HEK293 (cell line): ENCODE measurements at regions not wholly inside any gene's neighbourhood (a gene's known extent, or its start where the extent isn't known, plus 50 kb on each side); places are given as distances from the start of the nearest gene placed in this dataset.

Source experiments
- CTCF ChIA-PET: fragments of 350-600 bp; formaldehyde crosslinking; extraction: SDS; loops from one replicate; lab custom pipeline; 2021; ENCODE audit warnings: antibody characterized with exemption; lab: Yijun Ruan, JAX
- POLR2A ChIA-PET: fragments of 300-600 bp; formaldehyde crosslinking; extraction: SDS; loops from one replicate; lab custom pipeline; 2020; ENCODE audit warnings: antibody characterized with exemption, inconsistent platforms; lab: Yijun Ruan, JAX
- H3K27ac ChIP-seq: fragments of 200-500 bp; sonication (Bioruptor generic); 2 replicates; pipeline ENCODE4 v1.5.1; 2014; ENCODE audit warnings: low read depth, low read length, control low read depth, inconsistent platforms; ENCODE audit errors: extremely low read depth
- H3K36me3 ChIP-seq, 2 experiments: fragments of 200-500 bp in 1 of 2; sonication (Bioruptor generic) in 1 of 2; 1 replicate in 1 of 2; 2 replicates in 1 of 2; pipeline ENCODE4 v1.5.1; 2014 to 2017; ENCODE audit warnings: inconsistent platforms in 2 of 2, low read length in 2 of 2; ENCODE audit not compliant: control insufficient read depth in 2 of 2, insufficient read depth in 1 of 2
- H3K4me1 ChIP-seq: fragments of 200-500 bp; sonication (Bioruptor generic); 2 replicates; pipeline ENCODE4 v1.5.1; 2014; ENCODE audit warnings: mild to moderate bottlenecking, low read length, inconsistent platforms; ENCODE audit not compliant: control insufficient read depth, insufficient read depth
- H3K4me3 ChIP-seq: 2 replicates; pipeline ENCODE4 v1.5.1; 2011; ENCODE audit warnings: low read depth, mild to moderate bottlenecking, control low read depth, low read length, moderate library complexity
- H3K9me3 ChIP-seq: fragments of 200-500 bp; sonication (Bioruptor generic); 2 replicates; pipeline ENCODE4 v1.5.1; 2014; ENCODE audit warnings: low read depth, low read length, inconsistent platforms; ENCODE audit not compliant: control insufficient read depth, insufficient read depth
- GLIS1 ChIP-seq: fragments of 450-650 bp; formaldehyde crosslinking; IDR thresholded peaks from 2 replicates; pipeline ENCODE4 v1.5.1; 2016; ENCODE audit warnings: missing biosample characterization, missing genetic modification characterization
- IKZF3 ChIP-seq: fragments of 450-650 bp; IDR thresholded peaks from 2 replicates; pipeline ENCODE4 v1.5.0; 2018; ENCODE audit warnings: missing biosample characterization, mild to moderate bottlenecking, missing genetic modification characterization, moderate library complexity
- KLF7 ChIP-seq: fragments of 450-650 bp; formaldehyde crosslinking; IDR thresholded peaks from 2 replicates; pipeline ENCODE4 v1.5.1; 2016; ENCODE audit warnings: missing biosample characterization, missing genetic modification characterization, borderline replicate concordance
- MYNN ChIP-seq: fragments of 450-650 bp; formaldehyde crosslinking; IDR thresholded peaks from 2 replicates; pipeline ENCODE4 v1.5.1; 2016; ENCODE audit warnings: missing biosample characterization, missing genetic modification characterization, borderline replicate concordance
- OVOL3 ChIP-seq: fragments of 450-650 bp; formaldehyde crosslinking; IDR thresholded peaks from 2 replicates; pipeline ENCODE4 v1.5.1; 2016; ENCODE audit warnings: missing biosample characterization, missing genetic modification characterization
- PBX3 ChIP-seq: sonication (generic); formaldehyde crosslinking; IDR thresholded peaks from 2 replicates; pipeline ENCODE4 v1.8.1; 2022; ENCODE audit warnings: mild to moderate bottlenecking, moderate library complexity, missing genetic modification reagents
- SCRT2 ChIP-seq: fragments of 450-650 bp; formaldehyde crosslinking; IDR thresholded peaks from 2 replicates; pipeline ENCODE4 v1.5.1; 2016; ENCODE audit warnings: missing biosample characterization, missing genetic modification characterization
- TRIM28 ChIP-seq: IDR thresholded peaks from 2 replicates; pipeline ENCODE4 v1.6.1; 2011; ENCODE audit warnings: low read length, control low read depth, borderline replicate concordance
- ZBTB11 ChIP-seq: fragments of 450-650 bp; formaldehyde crosslinking; conservative IDR thresholded peaks from 2 replicates; pipeline ENCODE4 v1.5.1; 2016; ENCODE audit warnings: low read depth, missing biosample characterization, missing genetic modification characterization
- ZNF10 ChIP-seq: fragments of 450-650 bp; formaldehyde crosslinking; IDR thresholded peaks from 2 replicates; pipeline ENCODE4 v1.5.1; 2017; ENCODE audit warnings: missing biosample characterization, missing genetic modification characterization
- ZNF121 ChIP-seq: fragments of 450-650 bp; formaldehyde crosslinking; IDR thresholded peaks from 2 replicates; pipeline ENCODE4 v1.5.1; 2016; ENCODE audit warnings: missing biosample characterization, missing genetic modification characterization
- ZNF146 ChIP-seq: fragments of 450-650 bp; formaldehyde crosslinking; IDR thresholded peaks from 2 replicates; pipeline ENCODE4 v1.5.1; 2016; ENCODE audit warnings: missing biosample characterization, missing genetic modification characterization
- ZNF214 ChIP-seq: fragments of 450-650 bp; formaldehyde crosslinking; IDR thresholded peaks from 2 replicates; pipeline ENCODE4 v1.5.1; 2017; ENCODE audit warnings: missing biosample characterization, mild to moderate bottlenecking, missing genetic modification characterization, borderline replicate concordance
- ZNF221 ChIP-seq: fragments of 450-650 bp; formaldehyde crosslinking; IDR thresholded peaks from 2 replicates; pipeline ENCODE4 v1.5.1; 2017; ENCODE audit warnings: missing biosample characterization, missing genetic modification characterization, borderline replicate concordance
- ZNF223 ChIP-seq: fragments of 450-650 bp; formaldehyde crosslinking; IDR thresholded peaks from 2 replicates; pipeline ENCODE4 v1.5.1; 2016; ENCODE audit warnings: missing biosample characterization, missing genetic modification characterization
- ZNF398 ChIP-seq: fragments of 450-650 bp; formaldehyde crosslinking; IDR thresholded peaks from 2 replicates; pipeline ENCODE4 v1.5.1; 2017; ENCODE audit warnings: missing biosample characterization, missing genetic modification characterization
- ZNF416 ChIP-seq: fragments of 450-650 bp; formaldehyde crosslinking; IDR thresholded peaks from 2 replicates; pipeline ENCODE4 v1.5.1; 2016; ENCODE audit warnings: missing biosample characterization, missing genetic modification characterization
- ZNF521 ChIP-seq: fragments of 450-650 bp; formaldehyde crosslinking; IDR thresholded peaks from 2 replicates; pipeline ENCODE4 v1.5.1; 2017; ENCODE audit warnings: missing biosample characterization, mild to moderate bottlenecking, missing genetic modification characterization
- ZNF529 ChIP-seq: fragments of 450-650 bp; formaldehyde crosslinking; IDR thresholded peaks from 2 replicates; pipeline ENCODE4 v1.5.1; 2017; ENCODE audit warnings: missing genetic modification characterization, missing biosample characterization; ENCODE audit not compliant: insufficient replicate concordance
- ZNF530 ChIP-seq: fragments of 450-650 bp; formaldehyde crosslinking; IDR thresholded peaks from 2 replicates; pipeline ENCODE4 v1.5.1; 2016; ENCODE audit warnings: low read depth, missing biosample characterization, missing genetic modification characterization
- ZNF558 ChIP-seq: fragments of 450-650 bp; formaldehyde crosslinking; IDR thresholded peaks from 2 replicates; pipeline ENCODE4 v1.5.1; 2016; ENCODE audit warnings: missing biosample characterization, missing genetic modification characterization
- ZNF626 ChIP-seq: fragments of 450-650 bp; sonication (Bioruptor Pico); formaldehyde crosslinking; IDR thresholded peaks from 2 replicates; pipeline ENCODE4 v1.5.1; 2018; ENCODE audit warnings: missing biosample characterization, missing genetic modification characterization, inconsistent platforms
- ZNF830 ChIP-seq: fragments of 450-650 bp; IDR thresholded peaks from 2 replicates; pipeline ENCODE4 v1.5.0; 2018; ENCODE audit warnings: missing biosample characterization, missing genetic modification characterization, low read depth, mild to moderate bottlenecking, moderate library complexity
- ZNF837 ChIP-seq: fragments of 450-650 bp; formaldehyde crosslinking; IDR thresholded peaks from 2 replicates; pipeline ENCODE4 v1.5.1; 2016; ENCODE audit warnings: missing biosample characterization, missing genetic modification characterization
- TF ChIP-seq, protein P1 (sequence below): fragments of 450-650 bp; formaldehyde crosslinking; IDR thresholded peaks from 2 replicates; pipeline ENCODE4 v1.5.1; 2016; ENCODE audit warnings: missing biosample characterization, missing genetic modification characterization, borderline replicate concordance

DNA sequence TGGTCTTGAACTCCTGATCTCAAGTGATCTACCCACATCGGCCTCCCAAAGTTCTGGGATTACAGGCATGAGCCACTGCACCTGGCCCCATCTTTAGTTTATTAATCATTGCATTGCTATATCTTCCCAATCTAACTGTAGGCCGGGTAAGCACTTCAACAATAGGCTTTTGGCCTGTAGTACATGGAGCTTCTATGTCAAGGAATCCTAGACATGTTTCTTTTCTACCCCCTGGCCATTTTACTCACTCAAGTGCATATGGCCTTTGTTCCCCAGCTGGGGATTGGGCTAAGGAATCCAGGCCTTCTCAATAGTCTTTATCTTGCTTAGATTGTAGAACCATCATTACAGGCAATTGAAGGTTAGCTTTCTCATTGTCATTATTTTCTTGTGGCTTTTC is 122.3 kb upstream of the MBNL1 start:
- H3K9me3 ChIP-seq = no peaks in the 10 kb centered on the region
- ChIA-PET CTCF (no interaction called here), POLR2A (no interaction called here)
- no peak for TF ChIP-seq TRIM28
- no peak for TF ChIP-seq ZNF416 (tag by site-specific recombination)
- no peak for TF ChIP-seq ZNF558 (tag by site-specific recombination)
- H3K36me3 ChIP-seq = no peaks in the 10 kb centered on the region
- H3K4me3 ChIP-seq = no peak overlapping the region
- no peak overlapping the region for H3K27ac ChIP-seq
- H3K4me1 ChIP-seq = no peaks in the 10 kb centered on the region

DNA sequence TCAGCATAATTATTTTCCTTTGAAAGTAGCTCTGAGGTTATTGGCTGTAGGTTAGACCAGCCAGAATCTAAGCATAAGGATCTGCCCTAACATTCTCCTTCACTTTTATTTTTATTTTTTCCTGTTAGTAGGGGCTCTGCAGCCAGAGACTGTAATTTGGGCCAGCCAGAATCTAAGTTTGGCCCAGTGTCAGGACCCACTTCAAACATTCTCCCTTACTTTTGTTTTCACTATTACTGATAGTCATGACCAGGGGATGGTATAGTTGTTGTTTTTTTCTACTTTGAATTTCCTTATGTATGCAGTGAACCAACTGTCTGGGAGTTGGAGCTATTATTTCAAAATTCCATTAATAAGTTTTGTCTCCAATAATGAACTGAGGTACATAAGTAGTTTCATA is 121.0 kb upstream of the MBNL1 start:
- CTCF ChIA-PET = no interaction called here
- Histone ChIP-seq H3K36me3 (no peaks in the 10 kb centered on the region), H3K27ac (no peak overlapping the region), H3K4me1 (no peaks in the 10 kb centered on the region), H3K9me3 (no peaks in the 10 kb centered on the region), H3K4me3 (no peak overlapping the region)
- TF ChIP-seq ZNF521 (tag by site-specific recombination) (no peak), SCRT2 (tag by site-specific recombination) (no peak), ZNF10 (tag by site-specific recombination) (no peak), ZNF529 (tag by site-specific recombination) (no peak), ZNF530 (tag by site-specific recombination) (no peak), ZNF214 (no peak), ZNF626 (tag by site-specific recombination) (no peak), MYNN (tag by site-specific recombination) (no peak), ZNF121 (tag by site-specific recombination) (no peak), ZNF830 (no peak), KLF7 (tag by site-specific recombination) (no peak), ZNF146 (tag by site-specific recombination) (no peak), PBX3 (CRISPR knock-in tag) (no peak), OVOL3 (tag by site-specific recombination) (no peak)
- TF ChIP-seq, protein P1, sequence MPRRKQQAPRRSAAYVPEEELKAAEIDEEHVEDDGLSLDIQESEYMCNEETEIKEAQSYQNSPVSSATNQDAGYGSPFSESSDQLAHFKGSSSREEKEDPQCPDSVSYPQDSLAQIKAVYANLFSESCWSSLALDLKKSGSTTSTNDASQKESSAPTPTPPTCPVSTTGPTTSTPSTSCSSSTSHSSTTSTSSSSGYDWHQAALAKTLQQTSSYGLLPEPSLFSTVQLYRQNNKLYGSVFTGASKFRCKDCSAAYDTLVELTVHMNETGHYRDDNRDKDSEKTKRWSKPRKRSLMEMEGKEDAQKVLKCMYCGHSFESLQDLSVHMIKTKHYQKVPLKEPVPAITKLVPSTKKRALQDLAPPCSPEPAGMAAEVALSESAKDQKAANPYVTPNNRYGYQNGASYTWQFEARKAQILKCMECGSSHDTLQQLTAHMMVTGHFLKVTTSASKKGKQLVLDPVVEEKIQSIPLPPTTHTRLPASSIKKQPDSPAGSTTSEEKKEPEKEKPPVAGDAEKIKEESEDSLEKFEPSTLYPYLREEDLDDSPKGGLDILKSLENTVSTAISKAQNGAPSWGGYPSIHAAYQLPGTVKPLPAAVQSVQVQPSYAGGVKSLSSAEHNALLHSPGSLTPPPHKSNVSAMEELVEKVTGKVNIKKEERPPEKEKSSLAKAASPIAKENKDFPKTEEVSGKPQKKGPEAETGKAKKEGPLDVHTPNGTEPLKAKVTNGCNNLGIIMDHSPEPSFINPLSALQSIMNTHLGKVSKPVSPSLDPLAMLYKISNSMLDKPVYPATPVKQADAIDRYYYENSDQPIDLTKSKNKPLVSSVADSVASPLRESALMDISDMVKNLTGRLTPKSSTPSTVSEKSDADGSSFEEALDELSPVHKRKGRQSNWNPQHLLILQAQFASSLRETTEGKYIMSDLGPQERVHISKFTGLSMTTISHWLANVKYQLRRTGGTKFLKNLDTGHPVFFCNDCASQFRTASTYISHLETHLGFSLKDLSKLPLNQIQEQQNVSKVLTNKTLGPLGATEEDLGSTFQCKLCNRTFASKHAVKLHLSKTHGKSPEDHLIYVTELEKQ = no peak
- POLR2A ChIA-PET = no interaction called here

GRCh38 chr3:152148579-152148978 is 120.2 kb upstream of the MBNL1 start:
- no peak overlapping the region for H3K27ac ChIP-seq
- CTCF ChIA-PET = interaction anchor here (0.5 kb wide), 1 partner anchor 1489 kb away, joined by 6 read pairs; no protein-coding TSS in a partner anchor
- no peaks in the 10 kb centered on the region for H3K4me1 ChIP-seq
- H3K9me3 ChIP-seq = no peaks in the 10 kb centered on the region
- H3K36me3 ChIP-seq = no peaks in the 10 kb centered on the region
- no peak overlapping the region for H3K4me3 ChIP-seq
- POLR2A ChIA-PET = no interaction called here
- TF ChIP-seq ZNF221 (tag by site-specific recombination) (no peak), GLIS1 (tag by site-specific recombination) (no peak), IKZF3 (tag by site-specific recombination) (no peak), ZNF398 (tag by site-specific recombination) (no peak), ZBTB11 (no peak), ZNF223 (tag by site-specific recombination) (no peak), ZNF837 (tag by site-specific recombination) (no peak)
